GM23248 (cell line): ENCODE measurements at regions not wholly inside any gene's neighbourhood (a gene's known extent, or its start where the extent isn't known, plus 50 kb on each side); places are given as distances from the start of the nearest gene placed in this dataset.

Source experiments
- EZH2 ChIP-seq: fragments of 200-600 bp; sonication (generic); IDR thresholded peaks from 2 replicates; pipeline ENCODE4 v1.6.1; 2018; ENCODE audit warnings: antibody characterized with exemption, mild to moderate bottlenecking; ENCODE audit not compliant: insufficient read depth, poor library complexity, severe bottlenecking
- EZH2phosphoT487 ChIP-seq: fragments of 200-600 bp; sonication (generic); IDR thresholded peaks from 2 replicates; pipeline ENCODE4 v1.6.1; 2018; ENCODE audit warnings: antibody characterized with exemption, moderate library complexity, mild to moderate bottlenecking, low read depth; ENCODE audit not compliant: insufficient read depth

DNA sequence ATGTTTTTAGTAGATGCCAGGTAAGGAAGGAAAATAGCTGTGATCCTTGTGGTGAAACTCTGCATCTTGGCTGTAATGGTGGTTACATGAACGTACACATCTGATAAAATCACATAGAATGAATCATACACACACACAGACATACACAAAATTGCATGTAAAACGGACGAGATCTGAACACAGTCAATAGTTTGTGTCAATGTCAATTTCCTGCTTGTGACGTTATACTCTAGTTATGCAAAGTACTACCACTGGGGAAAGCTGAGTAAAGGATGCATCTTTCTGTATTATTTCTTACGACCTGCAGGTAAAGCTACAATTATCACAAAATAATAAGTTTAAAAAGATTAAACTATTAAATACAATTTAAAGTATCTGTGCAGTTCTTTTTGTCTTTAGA lies 493.7 kb upstream of the ZP4 start:
- TF ChIP-seq EZH2phosphoT487, result no peak
- no peak for TF ChIP-seq EZH2
